K562 (cell line): ENCODE measurements at regions not wholly inside any gene's neighbourhood (a gene's known extent, or its start where the extent isn't known, plus 50 kb on each side); places are given as distances from the start of the nearest gene placed in this dataset.

Experiments
- ATF7 ChIP-seq: fragments of 450-650 bp; IDR thresholded peaks from 2 replicates; pipeline ENCODE4 v1.7.1; 2014; ENCODE audit warnings: mild to moderate bottlenecking, moderate library complexity
- FOXP4 ChIP-seq: sonication (generic); formaldehyde crosslinking; IDR thresholded peaks from 2 replicates; pipeline ENCODE4 v1.8.0; 2022; ENCODE audit warnings: mild to moderate bottlenecking, missing genetic modification reagents, borderline replicate concordance
- HES1 ChIP-seq: fragments of 450-650 bp; IDR thresholded peaks from 2 replicates; pipeline ENCODE4 v1.6.1; 2016; ENCODE audit warnings: low read depth, mild to moderate bottlenecking, moderate library complexity
- PBX2 ChIP-seq, 2 experiments: IDR thresholded peaks in 1 of 2; conservative IDR thresholded peaks in 1 of 2; 2 replicates each; pipeline ENCODE4 v1.6.1; 2016; ENCODE audit warnings: low read depth in 2 of 2, mild to moderate bottlenecking in 1 of 2, missing compliant biosample characterization in 1 of 2, missing genetic modification characterization in 1 of 2, moderate library complexity in 1 of 2
- PHB2 ChIP-seq: fragments of 450-650 bp; IDR thresholded peaks from 2 replicates; pipeline ENCODE4 v1.6.1; 2017; ENCODE audit warnings: low read depth
- SIN3B ChIP-seq: fragments of 450-650 bp; IDR thresholded peaks from 2 replicates; pipeline ENCODE4 v1.6.1; 2017; ENCODE audit warnings: low read depth, mild to moderate bottlenecking, moderate library complexity
- SP1 ChIP-seq: sonication (generic); formaldehyde crosslinking; IDR thresholded peaks from 2 replicates; pipeline ENCODE4 v1.8.1; 2022; ENCODE audit warnings: mild to moderate bottlenecking, missing genetic modification reagents
- SRSF3 ChIP-seq: fragments of 200-400 bp; formaldehyde crosslinking; IDR thresholded peaks from 2 replicates; pipeline ENCODE4 v1.6.1; 2016; ENCODE audit warnings: mild to moderate bottlenecking, low read length, moderate library complexity; ENCODE audit not compliant: insufficient read depth
- THAP12 ChIP-seq: fragments of 250-450 bp; sonication (Bioruptor Pico); IDR thresholded peaks from 2 replicates; pipeline ENCODE4 v1.9.0; 2021; ENCODE audit warnings: mild to moderate bottlenecking, inconsistent platforms
- ZNF224 ChIP-seq: sonication (generic); formaldehyde crosslinking; IDR thresholded peaks from 2 replicates; pipeline ENCODE4 v1.8.0; 2022; ENCODE audit warnings: mild to moderate bottlenecking, missing genetic modification reagents
- ZNF280A ChIP-seq: fragments of 450-650 bp; IDR thresholded peaks from 2 replicates; pipeline ENCODE4 v1.6.1; 2018; ENCODE audit warnings: mild to moderate bottlenecking, low read depth; ENCODE audit not compliant: partially characterized antibody
- ZNF436 ChIP-seq: fragments of 250-450, 450-650 bp; sonication (Bioruptor Pico); formaldehyde crosslinking; IDR thresholded peaks from 2 replicates; pipeline ENCODE4 v1.7.0; 2020; ENCODE audit warnings: mild to moderate bottlenecking
- ZNF57 ChIP-seq: fragments of 450-650 bp; formaldehyde crosslinking; IDR thresholded peaks from 2 replicates; pipeline ENCODE4 v1.4.0; 2020; ENCODE audit warnings: mild to moderate bottlenecking, moderate library complexity
- ZNF592 ChIP-seq: fragments of 450-650 bp; IDR thresholded peaks from 2 replicates; pipeline ENCODE4 v1.6.1; 2017; ENCODE audit warnings: antibody characterized with exemption, mild to moderate bottlenecking

- no peak for TF ChIP-seq HES1
- TF ChIP-seq PHB2 = no peak
- TF ChIP-seq ZNF280A = no peak
- no peak for TF ChIP-seq THAP12 (CRISPR knock-in tag)
- no peak for TF ChIP-seq SRSF3
- TF ChIP-seq ATF7 = no peak
- TF ChIP-seq SIN3B = no peak
- no peak for TF ChIP-seq ZNF224
- TF ChIP-seq ZNF57 (CRISPR knock-in tag) = no peak
- no peak for TF ChIP-seq ZNF436 (CRISPR knock-in tag)
- TF ChIP-seq ZNF592 = peak; percentile 97
- no peak for TF ChIP-seq SP1 (CRISPR knock-in tag)
- no peak for TF ChIP-seq PBX2 (CRISPR knock-in tag; IDR thresholded peaks at IDR 0.05; ENCODE audit: low read depth)
- TF ChIP-seq PBX2 (tag; conservative IDR thresholded peaks at IDR 0.05; ENCODE audit: low read depth) = 0 out of 2 replicates have a peak, but pooled peaks have one; percentile 13
- TF ChIP-seq FOXP4 = no peak
These were observed 63.4 kb upstream of the NCOR2 start (continued) for GRCh38 chr12:124630791-124631313.
